ENCODE measurements at regions not wholly inside any gene's neighbourhood (a gene's known extent, or its start where the extent isn't known, plus 50 kb on each side); places are given as distances from the start of the nearest gene placed in this dataset.

DNA sequence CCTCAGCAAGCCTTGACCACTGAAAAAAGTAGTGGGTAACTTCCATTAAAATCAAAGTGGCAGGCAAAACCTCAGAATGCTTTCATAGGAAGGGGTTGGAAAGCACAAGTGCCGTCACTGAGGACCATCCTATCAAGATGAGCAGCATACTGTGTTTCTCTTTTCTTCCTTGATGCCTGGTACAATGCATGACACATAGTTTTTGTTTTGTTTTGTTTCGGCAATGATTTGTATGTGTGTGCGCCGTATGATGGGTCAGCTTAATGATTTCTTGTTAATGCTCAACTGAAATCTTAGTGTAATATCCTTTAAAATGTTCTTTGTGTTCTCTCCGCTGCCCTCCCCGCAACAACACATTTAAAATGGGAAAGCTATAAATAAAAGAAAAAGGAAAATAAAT, 476.4 kb upstream of the KCNMB2 start:
- no peak for DNase-seq

DNA sequence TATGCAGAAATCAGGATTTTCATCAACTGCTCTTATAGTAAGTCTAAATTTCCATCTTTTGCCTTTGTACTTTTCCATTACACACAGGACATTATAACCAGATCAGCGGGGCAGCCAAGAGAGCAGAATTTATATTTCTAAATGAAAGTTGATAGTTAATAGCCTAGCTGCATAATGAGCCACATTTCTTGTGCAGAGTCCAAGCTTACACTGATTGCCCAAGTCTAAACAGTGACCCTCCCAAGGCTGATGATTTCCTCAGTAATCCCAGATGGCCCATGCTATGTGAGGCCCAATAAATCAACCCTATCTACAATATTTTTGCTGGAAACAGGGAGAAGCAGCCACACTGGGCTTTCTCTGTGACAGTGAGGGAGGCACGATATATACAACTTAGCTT, 475.8 kb upstream of the KCNMB2 start:
- DNase-seq: no peak

- DNase-seq: no peak
Measured at GRCh38 chr3:178062126-178062525, 474.1 kb upstream of the KCNMB2 start.

GRCh38 chr3:178063461-178063860, 472.8 kb upstream of the KCNMB2 start:
- no peak for DNase-seq

- no peak for DNase-seq
Measured at GRCh38 chr3:178067721-178068120, 468.5 kb upstream of the KCNMB2 start.

- no peak for DNase-seq
Measured at GRCh38 chr3:178072391-178073305, 463.6 kb upstream of the KCNMB2 start.

DNA sequence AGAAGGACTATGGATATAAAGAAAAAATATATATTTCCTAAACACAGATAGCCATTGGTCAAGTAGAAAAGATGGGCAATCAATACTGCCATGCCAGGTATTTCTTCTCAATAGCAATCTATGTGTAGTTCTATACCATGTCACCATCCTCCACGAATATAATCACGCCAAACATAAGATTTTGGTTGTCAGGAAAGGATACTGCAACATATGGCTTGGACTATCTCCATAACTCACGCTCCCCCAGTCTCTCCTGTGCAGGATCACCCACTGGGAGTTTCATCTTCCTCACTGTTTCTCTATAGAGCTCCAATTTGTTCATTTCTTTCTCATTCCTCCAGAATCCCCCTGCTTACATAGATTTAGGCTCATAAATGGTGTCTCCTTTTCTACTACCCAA, 462.9 kb upstream of the KCNMB2 start:
- DNase-seq: no peak

DNA sequence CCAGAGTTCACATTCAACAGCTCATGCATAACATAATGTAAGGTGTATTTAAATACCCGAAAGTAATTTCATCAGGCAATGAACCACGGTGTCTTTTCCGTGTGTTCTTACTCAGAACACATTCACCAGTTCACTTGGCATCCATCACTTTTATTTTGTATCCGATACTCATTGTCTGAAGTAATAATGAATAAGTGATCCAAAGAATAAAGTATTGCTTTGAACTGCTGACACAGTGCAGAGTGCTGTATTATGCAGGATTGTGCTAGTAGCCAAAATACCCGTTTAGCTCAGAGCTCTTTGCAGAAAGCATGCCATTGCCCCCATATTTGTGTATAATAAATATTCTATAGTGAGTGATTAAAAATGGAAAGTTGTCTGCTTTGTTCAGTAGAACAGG, 460.9 kb upstream of the KCNMB2 start:
- DNase-seq: no peak

DNA sequence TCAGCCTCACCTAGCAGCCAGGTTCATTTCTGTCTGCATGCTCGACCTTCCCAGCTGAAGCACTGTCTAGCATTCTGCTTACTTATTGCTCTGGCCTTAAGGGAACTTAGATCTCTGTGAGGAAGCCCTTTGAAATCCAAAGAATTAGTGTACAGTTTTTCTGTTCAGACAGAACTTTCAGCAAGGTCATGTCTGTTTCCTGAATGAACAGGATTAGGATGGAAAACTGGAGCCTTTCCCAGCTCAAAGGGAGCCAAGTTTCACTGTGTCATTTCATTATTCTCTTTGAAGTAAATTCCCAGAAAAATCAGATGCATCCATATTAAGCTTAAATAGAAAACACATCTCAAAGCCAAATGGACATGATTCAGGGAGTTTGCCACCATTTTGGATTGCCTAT, 457.3 kb upstream of the KCNMB2 start:
- DNase-seq: no peak

- no peak for DNase-seq
Measured at GRCh38 chr3:178079966-178080365, 456.3 kb upstream of the KCNMB2 start.

GRCh38 chr3:178082326-178082906, 453.8 kb upstream of the KCNMB2 start:
- no peak for DNase-seq

DNA sequence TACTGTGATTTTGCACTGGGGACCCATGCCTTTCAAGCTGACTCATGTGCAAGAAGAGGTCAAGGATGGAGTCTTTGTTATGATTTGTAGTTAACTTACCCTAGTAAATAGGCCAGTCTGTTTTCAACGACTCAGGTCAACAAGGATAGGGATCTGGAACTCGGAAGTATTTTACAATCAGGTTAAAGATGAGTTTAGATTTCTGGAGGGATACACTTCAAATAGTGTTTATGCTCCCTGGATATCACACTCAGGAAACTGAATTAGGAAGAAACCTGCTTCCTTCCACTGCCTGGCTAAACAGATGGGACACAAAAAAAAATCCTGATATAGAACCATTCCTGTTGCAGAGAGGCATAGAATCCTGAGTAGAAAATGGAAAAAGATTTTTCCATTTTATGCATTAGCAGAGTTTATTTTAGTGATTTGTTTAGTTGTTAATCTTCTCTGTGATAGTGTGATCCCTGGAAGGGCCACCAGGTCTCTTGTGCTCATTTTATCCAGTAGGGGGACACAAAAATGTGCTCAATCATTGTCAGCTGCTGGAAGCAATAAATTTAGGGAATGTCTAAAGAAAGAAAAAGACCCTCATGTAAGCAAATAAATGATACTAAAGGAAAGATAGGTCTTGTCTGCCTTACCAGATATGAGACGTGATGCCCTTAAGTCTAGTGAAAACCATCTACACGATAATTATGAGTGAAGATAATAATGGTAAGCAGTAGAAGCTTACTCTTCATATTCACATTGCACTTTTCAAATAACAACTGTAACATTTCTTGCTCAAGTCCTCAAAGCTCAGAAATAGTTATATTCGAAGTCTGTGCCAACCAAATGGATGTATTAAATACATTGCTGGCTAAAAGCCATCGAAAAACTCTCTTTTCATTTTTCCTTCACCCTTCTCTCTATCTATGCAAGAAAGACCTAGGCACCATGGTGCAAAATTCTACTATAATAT, 452.1 kb upstream of the KCNMB2 start:
- DNase-seq: no peak

GRCh38 chr3:178084938-178085816, 451.1 kb upstream of the KCNMB2 start:
- peak; percentile 89 for DNase-seq

- DNase-seq: no peak
Measured at GRCh38 chr3:178085817-178086123, 450.5 kb upstream of the KCNMB2 start.

DNA sequence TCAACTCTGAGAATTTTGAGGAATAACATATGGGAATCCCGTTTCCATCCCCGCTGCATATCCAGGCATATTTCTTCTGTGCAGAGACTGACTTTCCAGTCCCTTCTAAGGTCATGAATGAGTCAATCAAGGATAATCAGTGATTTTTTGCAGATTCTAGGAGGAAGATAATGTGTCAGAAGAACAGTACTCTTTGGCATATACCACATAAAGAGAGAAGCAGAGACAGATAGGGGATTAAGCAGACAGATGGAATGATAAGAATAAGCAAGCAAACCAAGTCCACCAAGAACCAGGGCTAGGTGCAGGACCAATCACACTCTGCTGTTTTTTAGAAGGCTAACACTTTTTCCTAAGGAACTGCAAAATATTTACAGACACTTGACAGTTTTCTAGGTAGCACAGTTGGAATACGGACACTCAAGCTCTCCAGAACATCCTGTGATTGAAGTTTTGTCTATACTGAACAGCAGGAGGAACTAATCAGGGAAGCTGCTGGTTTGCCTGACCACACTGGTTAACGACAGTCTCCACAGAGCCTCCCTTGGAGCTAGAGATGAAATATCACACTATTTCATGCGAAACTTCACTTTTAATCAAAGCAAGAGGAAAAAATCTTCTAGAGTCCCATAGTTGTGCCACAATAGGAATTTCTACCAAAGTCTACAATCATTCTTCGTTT, 450.0 kb upstream of the KCNMB2 start:
- no peak for DNase-seq

GRCh38 chr3:178087376-178087775, 448.9 kb upstream of the KCNMB2 start:
- DNase-seq: no peak

GRCh38 chr3:178088963-178089362, 447.3 kb upstream of the KCNMB2 start:
- no peak for DNase-seq

GRCh38 chr3:178090899-178091298, 445.3 kb upstream of the KCNMB2 start:
- no peak for DNase-seq

- no peak for DNase-seq
Measured at GRCh38 chr3:178095522-178095921, 440.7 kb upstream of the KCNMB2 start.

GRCh38 chr3:178096955-178097354, 439.3 kb upstream of the KCNMB2 start:
- no peak for DNase-seq

GRCh38 chr3:178097576-178097975, 438.7 kb upstream of the KCNMB2 start:
- DNase-seq: no peak

Measured in left kidney (tissue), 1 donor.